ENCODE measurements at regions not wholly inside any gene's neighbourhood (a gene's known extent, or its start where the extent isn't known, plus 50 kb on each side); places are given as distances from the start of the nearest gene placed in this dataset.

DNA sequence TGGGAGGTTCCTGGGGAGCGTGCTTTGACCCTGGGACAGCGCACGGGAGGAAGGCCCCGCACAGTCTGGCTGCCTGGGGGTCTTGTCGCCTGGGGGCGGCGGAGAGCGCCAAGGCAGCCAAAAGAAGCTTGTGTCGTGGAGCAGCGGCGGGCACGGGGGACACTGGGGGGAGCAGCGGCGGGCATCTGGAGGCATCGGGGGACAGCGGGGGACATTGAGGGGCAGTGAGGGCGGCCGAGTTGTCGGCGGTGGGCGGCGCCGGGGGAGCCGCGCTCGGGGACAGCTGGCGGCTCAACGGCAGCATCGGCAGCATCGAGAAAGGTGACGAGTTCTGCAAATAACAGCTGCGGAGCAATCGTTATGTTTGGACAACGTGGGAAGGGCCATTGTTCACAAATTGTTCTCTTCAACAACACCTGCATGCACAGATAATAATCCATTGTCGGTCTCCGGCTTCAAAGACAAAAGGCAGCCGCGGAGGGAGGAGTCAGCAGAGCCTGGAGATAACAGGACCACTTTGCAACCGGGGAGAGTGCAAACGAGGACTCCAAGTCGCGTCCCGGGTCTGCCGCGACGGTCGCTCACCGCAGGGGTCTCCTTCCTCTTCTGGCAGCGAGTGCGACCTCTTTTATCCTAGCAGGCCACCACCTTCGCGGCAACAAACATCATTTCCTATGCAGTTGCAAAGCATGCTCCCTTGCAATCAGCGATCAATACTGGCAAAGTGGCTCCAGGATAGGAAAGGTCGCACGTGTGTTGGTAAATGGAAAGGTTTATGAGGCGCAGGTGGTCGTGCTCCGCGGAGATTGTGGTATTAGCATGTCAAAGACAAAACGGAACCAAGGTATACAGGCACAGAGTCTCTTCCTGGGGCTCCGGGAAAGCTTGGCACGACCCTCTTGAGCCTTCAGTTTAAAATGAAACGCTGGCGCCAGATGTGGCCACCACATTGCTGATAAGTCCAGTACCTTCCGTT, 132.3 kb upstream of the DLX2 start:
- no peak overlapping the region for H3K4me2 ChIP-seq (ENCODE audit: low read length)
- BruUV-seq (replicated peaks): no TSS peak
- H2AFZ ChIP-seq (ENCODE audit: low read depth, low read length, poor library complexity, severe bottlenecking): no peak overlapping the region
- no peaks in the 10 kb centered on the region for H3K9me3 ChIP-seq (ENCODE audit: control insufficient read depth in 1 of 2, insufficient read depth in 1 of 2, low read depth in 1 of 2, low read length in 2 of 2)
- H3K9me2 ChIP-seq (ENCODE audit: insufficient read depth): no peaks in the 10 kb centered on the region
- ATAC-seq: no peak
- POLR2A ChIA-PET: no interaction called here
- H3K36me3 ChIP-seq (ENCODE audit: control insufficient read depth in 1 of 2, insufficient read depth in 2 of 2, low read length in 2 of 2): no peaks in the 10 kb centered on the region
- H3K9ac ChIP-seq (ENCODE audit: low read length): no peak overlapping the region
- CTCF ChIA-PET: no interaction called here
- no peak overlapping the region for H3K4me3 ChIP-seq (replicated peaks in 1 of 2; ENCODE audit: low read depth in 1 of 2, low read length in 2 of 2)
- intact Hi-C loops (cut with micrococcal nuclease): no loop called here
- H3K27ac ChIP-seq (ENCODE audit: low read depth, low read length): no peak overlapping the region
- no peaks in the 10 kb centered on the region for H4K20me1 ChIP-seq (ENCODE audit: insufficient read depth)
- TF ChIP-seq EGR1 (IDR thresholded peaks at IDR 0.05; ENCODE audit: low read depth): no peak
- TF ChIP-seq, protein P1, sequence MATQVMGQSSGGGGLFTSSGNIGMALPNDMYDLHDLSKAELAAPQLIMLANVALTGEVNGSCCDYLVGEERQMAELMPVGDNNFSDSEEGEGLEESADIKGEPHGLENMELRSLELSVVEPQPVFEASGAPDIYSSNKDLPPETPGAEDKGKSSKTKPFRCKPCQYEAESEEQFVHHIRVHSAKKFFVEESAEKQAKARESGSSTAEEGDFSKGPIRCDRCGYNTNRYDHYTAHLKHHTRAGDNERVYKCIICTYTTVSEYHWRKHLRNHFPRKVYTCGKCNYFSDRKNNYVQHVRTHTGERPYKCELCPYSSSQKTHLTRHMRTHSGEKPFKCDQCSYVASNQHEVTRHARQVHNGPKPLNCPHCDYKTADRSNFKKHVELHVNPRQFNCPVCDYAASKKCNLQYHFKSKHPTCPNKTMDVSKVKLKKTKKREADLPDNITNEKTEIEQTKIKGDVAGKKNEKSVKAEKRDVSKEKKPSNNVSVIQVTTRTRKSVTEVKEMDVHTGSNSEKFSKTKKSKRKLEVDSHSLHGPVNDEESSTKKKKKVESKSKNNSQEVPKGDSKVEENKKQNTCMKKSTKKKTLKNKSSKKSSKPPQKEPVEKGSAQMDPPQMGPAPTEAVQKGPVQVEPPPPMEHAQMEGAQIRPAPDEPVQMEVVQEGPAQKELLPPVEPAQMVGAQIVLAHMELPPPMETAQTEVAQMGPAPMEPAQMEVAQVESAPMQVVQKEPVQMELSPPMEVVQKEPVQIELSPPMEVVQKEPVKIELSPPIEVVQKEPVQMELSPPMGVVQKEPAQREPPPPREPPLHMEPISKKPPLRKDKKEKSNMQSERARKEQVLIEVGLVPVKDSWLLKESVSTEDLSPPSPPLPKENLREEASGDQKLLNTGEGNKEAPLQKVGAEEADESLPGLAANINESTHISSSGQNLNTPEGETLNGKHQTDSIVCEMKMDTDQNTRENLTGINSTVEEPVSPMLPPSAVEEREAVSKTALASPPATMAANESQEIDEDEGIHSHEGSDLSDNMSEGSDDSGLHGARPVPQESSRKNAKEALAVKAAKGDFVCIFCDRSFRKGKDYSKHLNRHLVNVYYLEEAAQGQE (IDR thresholded peaks at IDR 0.05; ENCODE audit: low read depth): no peak
- TF ChIP-seq FOSL1 (IDR thresholded peaks at IDR 0.05; ENCODE audit: low read depth): no peak
- TF ChIP-seq CBX3 (IDR thresholded peaks at IDR 0.05; ENCODE audit: low read depth): no peak
- TF ChIP-seq, protein P2, sequence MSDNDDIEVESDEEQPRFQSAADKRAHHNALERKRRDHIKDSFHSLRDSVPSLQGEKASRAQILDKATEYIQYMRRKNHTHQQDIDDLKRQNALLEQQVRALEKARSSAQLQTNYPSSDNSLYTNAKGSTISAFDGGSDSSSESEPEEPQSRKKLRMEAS (IDR thresholded peaks at IDR 0.05): no peak
- TF ChIP-seq, protein P3, sequence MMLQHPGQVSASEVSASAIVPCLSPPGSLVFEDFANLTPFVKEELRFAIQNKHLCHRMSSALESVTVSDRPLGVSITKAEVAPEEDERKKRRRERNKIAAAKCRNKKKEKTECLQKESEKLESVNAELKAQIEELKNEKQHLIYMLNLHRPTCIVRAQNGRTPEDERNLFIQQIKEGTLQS (IDR thresholded peaks at IDR 0.05): no peak
- TF ChIP-seq CEBPB (IDR thresholded peaks at IDR 0.05; ENCODE audit: low read depth): no peak
- RAD21 ChIA-PET (ENCODE audit: low non-redundant PET in 1 of 2, low total read pairs in 2 of 2, uncharacterized antibody in 2 of 2, unreplicated experiment in 2 of 2): no interaction called here
- H3K79me2 ChIP-seq (ENCODE audit: insufficient read depth, low read length): no peaks in the 10 kb centered on the region
- no peaks in the 10 kb centered on the region for H3K27me3 ChIP-seq (ENCODE audit: insufficient read depth, low read length)
- peaks cover 8 to 26% of the 10 kb centered on the region in 2 experiments for H3K4me1 ChIP-seq (ENCODE audit: control insufficient read depth in 1 of 2, insufficient read depth in 2 of 2, low read length in 2 of 2)
- no peak for DNase-seq (ENCODE audit: low read depth, low spot score)

All from HCT116 (cell line).